Lung (tissue), 11 donors: ENCODE measurements at regions not wholly inside any gene's neighbourhood (a gene's known extent, or its start where the extent isn't known, plus 50 kb on each side); places are given as distances from the start of the nearest gene placed in this dataset.

Source experiments
- ATAC-seq: fragments of 200-7000 bp; cut with Tn5 transposase; one replicate; pipeline ENCODE4 v1.9.1; 2020; ENCODE audit warnings: moderate number of reproducible peaks; ENCODE audit not compliant: insufficient read depth, low FRiP score
- DNase-seq, 3 donors: peaks; one replicate each; pipeline ENCODE4 v3.0.0-alpha.2; 2013 to 2017
- H3K27ac ChIP-seq, 2 donors: one replicate each; pipeline ENCODE4 v1.5.1; 2013; ENCODE audit warnings: mild to moderate bottlenecking in 2 of 2, moderate library complexity in 2 of 2, control low read depth in 1 of 2, inconsistent platforms in 1 of 2, low read depth in 1 of 2, low read length in 1 of 2
- H3K27me3 ChIP-seq, 3 donors: one replicate each; pipeline ENCODE4 v1.5.1; 2013; ENCODE audit warnings: low read length in 2 of 3; ENCODE audit not compliant: control insufficient read depth in 3 of 3, insufficient read depth in 3 of 3
- H3K36me3 ChIP-seq, 4 donors: one replicate each; pipeline ENCODE4 v1.5.1; 2013; ENCODE audit warnings: low read length in 4 of 4, mild to moderate bottlenecking in 1 of 4, moderate library complexity in 1 of 4; ENCODE audit not compliant: control insufficient read depth in 4 of 4, insufficient read depth in 4 of 4
- H3K4me1 ChIP-seq, 5 donors: one replicate each; pipeline ENCODE4 v1.5.1; 2013; ENCODE audit warnings: low read length in 5 of 5, mild to moderate bottlenecking in 2 of 5, moderate library complexity in 1 of 5; ENCODE audit not compliant: control insufficient read depth in 5 of 5, insufficient read depth in 5 of 5
- H3K4me3 ChIP-seq: one replicate; pipeline ENCODE4 v1.5.1; 2013; ENCODE audit warnings: mild to moderate bottlenecking, control low read depth, moderate library complexity
- H3K9ac ChIP-seq, 2 donors: one replicate each; pipeline ENCODE4 v1.5.1; 2013; ENCODE audit warnings: low read length in 2 of 2, control low read depth in 1 of 2; ENCODE audit not compliant: insufficient read depth in 1 of 2
- H3K9me3 ChIP-seq, 4 donors: one replicate each; pipeline ENCODE4 v1.5.1; 2013; ENCODE audit warnings: low read length in 3 of 4, mild to moderate bottlenecking in 1 of 4, moderate library complexity in 1 of 4; ENCODE audit not compliant: control insufficient read depth in 4 of 4, insufficient read depth in 3 of 4
- CTCF ChIP-seq: IDR thresholded peaks from 2 replicates; pipeline ENCODE4 v1.5.1; 2012; ENCODE audit warnings: mild to moderate bottlenecking; ENCODE audit errors: control extremely low read depth, extremely low read depth
- WGBS, 2 donors: extraction: QIAGEN DNeasy Blood & Tissue Kit; methylation state at CpG; one replicate each; pipeline ENCODE4 v1.1.7; 2013; 5-methylcytosine and 5-hydroxymethylcytosine counted together
- donor health status: control.
- donor health status: control.
- donor health status: Bipolar disorder and iron deficiency.
- donor health status: healthy.
- donor health status: DM: yes; HTN: yes; CAD: no.

- peak in 2 of 3 donors; percentile 80 to 90 for DNase-seq
- no peak for TF ChIP-seq CTCF
- H3K36me3 ChIP-seq, result no peaks in the 10 kb centered on the region
- peaks cover 8 to 19% (median 14%) of the 10 kb centered on the region in 5 donors for H3K4me1 ChIP-seq
- no peaks in the 10 kb centered on the region for H3K27me3 ChIP-seq
- peak overlapping the region in 1 of 2 donors; percentile 3 for H3K27ac ChIP-seq
- no peaks in the 10 kb centered on the region for H3K9me3 ChIP-seq
- no peak overlapping the region for H3K4me3 ChIP-seq
- WGBS, 2 donors, result 87 to 90% methylated on average over 4 of the region's 4 CpGs
- ATAC-seq, result no peak
- no peak overlapping the region for H3K9ac ChIP-seq
Observed at GRCh38 chr15:62510791-62511190, 345.7 kb upstream of the C2CD4B start.

- Histone ChIP-seq H3K4me1 (peaks cover 0 to 9% (median 4%) of the 10 kb centered on the region in 5 donors), H3K9ac (no peak overlapping the region), H3K27me3 (no peaks in the 10 kb centered on the region), H3K27ac (no peak overlapping the region), H3K9me3 (no peaks in the 10 kb centered on the region), H3K4me3 (no peak overlapping the region), H3K36me3 (no peaks in the 10 kb centered on the region)
- ATAC-seq (no peak), DNase-seq (no peak)
- 90 to 92% methylated on average over 1 of the region's 1 CpG for WGBS, 2 donors
- TF ChIP-seq CTCF, result no peak
Observed at GRCh38 chr15:62512904-62513303, 347.8 kb upstream of the C2CD4B start.

- ATAC-seq, result no peak
- WGBS, 2 donors, result 81 to 85% methylated on average over 4 of the region's 4 CpGs
Observed at GRCh38 chr15:62513893-62514292, 348.8 kb upstream of the C2CD4B start.

More at GRCh38 chr15:62513893-62514292, 348.8 kb upstream of the C2CD4B start:
- no peak for DNase-seq
- H3K27me3 ChIP-seq, result no peaks in the 10 kb centered on the region
- no peak for TF ChIP-seq CTCF
- no peak overlapping the region for H3K27ac ChIP-seq
- H3K4me1 ChIP-seq, result peaks cover 0 to 9% (median 4%) of the 10 kb centered on the region in 5 donors
- H3K9me3 ChIP-seq, result no peaks in the 10 kb centered on the region
- H3K4me3 ChIP-seq, result no peak overlapping the region
- H3K36me3 ChIP-seq, result no peaks in the 10 kb centered on the region
- H3K9ac ChIP-seq, result no peak overlapping the region
